GM21526 (cell line): ENCODE measurements at regions not wholly inside any gene's neighbourhood (a gene's known extent, or its start where the extent isn't known, plus 50 kb on each side); places are given as distances from the start of the nearest gene placed in this dataset.
"Not testable (repeated sequence)": the region's sequence is repeated elsewhere in the genome, so short reads cannot be mapped to it uniquely, and the experiment has no call there.

Source experiments
- ATAC-seq: cut with Tn5 transposase; IDR thresholded peaks from one replicate; pipeline ENCODE4 v1.9.1; 2021; ENCODE audit warnings: moderate library complexity; ENCODE audit not compliant: unreplicated experiment, low FRiP score

- not testable (repeated sequence) for ATAC-seq
These were observed 77.5 kb upstream of the ZPLD1 start for GRCh38 chr3:102357313-102357712.

GRCh38 chr3:102360183-102360860, 74.5 kb upstream of the ZPLD1 start:
- no peak for ATAC-seq

- no peak for ATAC-seq
These were observed 73.7 kb upstream of the ZPLD1 start for GRCh38 chr3:102361101-102361500.

- not testable (repeated sequence) for ATAC-seq
These were observed 68.7 kb upstream of the ZPLD1 start for GRCh38 chr3:102366116-102366515.

- ATAC-seq: no peak
These were observed 59.8 kb upstream of the ZPLD1 start for GRCh38 chr3:102374863-102375634.

- no peak for ATAC-seq
These were observed 56.6 kb upstream of the ZPLD1 start for GRCh38 chr3:102378216-102378615.

GRCh38 chr3:102382201-102382600, 52.6 kb upstream of the ZPLD1 start:
- ATAC-seq: not testable (repeated sequence)
